AG04449 (cell line): ENCODE measurements at regions not wholly inside any gene's neighbourhood (a gene's known extent, or its start where the extent isn't known, plus 50 kb on each side); places are given as distances from the start of the nearest gene placed in this dataset.

Source experiments
- CTCF ChIA-PET: fragments of 350-600 bp; formaldehyde crosslinking; extraction: SDS; loops from one replicate; lab custom pipeline; 2021; ENCODE audit warnings: antibody characterized with exemption; lab: Yijun Ruan, JAX
- POLR2A ChIA-PET: fragments of 400-600, 350-600 bp; formaldehyde crosslinking; extraction: SDS; loops from one replicate; lab custom pipeline; 2020; ENCODE audit warnings: antibody characterized with exemption, inconsistent platforms; lab: Yijun Ruan, JAX
- DNase-seq: peaks from one replicate; pipeline ENCODE4 v3.0.0-alpha.2; 2010; ENCODE audit warnings: low read depth, low spot score
- H3K4me3 ChIP-seq: 2 replicates; pipeline ENCODE4 v1.5.1; 2011; ENCODE audit warnings: low read depth, mild to moderate bottlenecking, control low read depth, low read length
- TF ChIP-seq, protein P1 (sequence below): IDR thresholded peaks from one replicate; pipeline ENCODE4 v1.5.1; 2011; ENCODE audit warnings: mild to moderate bottlenecking, moderate library complexity, low read length, control low read depth, inconsistent platforms; ENCODE audit not compliant: insufficient read depth; ENCODE audit errors: missing control alignments

DNA sequence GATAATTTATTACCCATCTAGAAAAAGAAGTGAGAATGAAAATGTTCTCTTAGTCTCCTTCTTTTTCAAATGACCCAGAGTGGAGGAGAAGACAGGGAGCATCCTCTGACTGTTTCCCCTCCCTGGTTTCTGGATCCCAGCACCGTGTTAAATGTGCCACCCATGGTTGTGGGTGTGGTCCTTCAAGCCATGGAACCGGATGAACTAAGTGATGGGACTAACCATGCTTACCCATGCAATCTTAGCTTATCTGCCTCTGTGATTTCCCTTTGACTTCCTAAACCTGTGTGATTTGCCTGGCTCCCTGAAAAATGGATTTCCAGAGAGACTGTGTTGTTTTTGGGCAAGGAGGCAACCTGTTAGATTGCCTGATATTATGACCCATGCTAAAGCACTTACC lies 437.1 kb downstream of the MAGEB5 start:
- H3K4me3 ChIP-seq = no peak overlapping the region
- TF ChIP-seq, protein P1, sequence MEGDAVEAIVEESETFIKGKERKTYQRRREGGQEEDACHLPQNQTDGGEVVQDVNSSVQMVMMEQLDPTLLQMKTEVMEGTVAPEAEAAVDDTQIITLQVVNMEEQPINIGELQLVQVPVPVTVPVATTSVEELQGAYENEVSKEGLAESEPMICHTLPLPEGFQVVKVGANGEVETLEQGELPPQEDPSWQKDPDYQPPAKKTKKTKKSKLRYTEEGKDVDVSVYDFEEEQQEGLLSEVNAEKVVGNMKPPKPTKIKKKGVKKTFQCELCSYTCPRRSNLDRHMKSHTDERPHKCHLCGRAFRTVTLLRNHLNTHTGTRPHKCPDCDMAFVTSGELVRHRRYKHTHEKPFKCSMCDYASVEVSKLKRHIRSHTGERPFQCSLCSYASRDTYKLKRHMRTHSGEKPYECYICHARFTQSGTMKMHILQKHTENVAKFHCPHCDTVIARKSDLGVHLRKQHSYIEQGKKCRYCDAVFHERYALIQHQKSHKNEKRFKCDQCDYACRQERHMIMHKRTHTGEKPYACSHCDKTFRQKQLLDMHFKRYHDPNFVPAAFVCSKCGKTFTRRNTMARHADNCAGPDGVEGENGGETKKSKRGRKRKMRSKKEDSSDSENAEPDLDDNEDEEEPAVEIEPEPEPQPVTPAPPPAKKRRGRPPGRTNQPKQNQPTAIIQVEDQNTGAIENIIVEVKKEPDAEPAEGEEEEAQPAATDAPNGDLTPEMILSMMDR = no peak
- POLR2A ChIA-PET = no interaction called here
- DNase-seq = no peak
- CTCF ChIA-PET = no interaction called here

GRCh38 chrX:26651755-26652154 lies 435.8 kb downstream of the MAGEB5 start:
- ChIA-PET POLR2A (no interaction called here), CTCF (interaction anchor here (0.8 kb wide), 1 partner anchor 211 kb away, joined by 3 read pairs; no protein-coding TSS in a partner anchor)
- TF ChIP-seq, protein P1 = no peak
- no peak for DNase-seq
- H3K4me3 ChIP-seq = no peak overlapping the region

DNA sequence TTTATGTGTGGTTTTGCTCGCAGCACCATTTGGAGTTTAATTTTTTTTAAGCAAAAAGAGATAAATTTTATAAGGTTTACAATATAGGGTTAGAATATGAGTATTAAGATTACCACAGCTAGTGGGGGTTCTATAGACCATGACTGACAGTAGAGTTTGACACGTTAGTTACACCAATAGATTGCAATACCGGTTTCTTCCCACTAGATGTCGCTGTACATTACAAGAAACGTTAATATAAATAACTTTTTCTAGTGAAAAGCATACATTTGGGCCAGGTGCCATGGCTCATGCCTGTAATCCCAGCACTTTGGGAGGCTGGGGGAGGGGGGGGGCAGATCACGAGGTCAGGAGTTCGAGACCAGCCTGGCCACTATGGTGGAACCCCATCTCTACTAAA lies 433.6 kb downstream of the MAGEB5 start:
- CTCF ChIA-PET = interaction anchor here (1.4 to 1.5 kb wide), 2 partner anchors 31 to 207 kb away, joined by 3 to 4 read pairs; no protein-coding TSS in a partner anchor
- TF ChIP-seq, protein P1 = no peak
- DNase-seq = no peak
- no peak overlapping the region for H3K4me3 ChIP-seq
- POLR2A ChIA-PET = no interaction called here

DNA sequence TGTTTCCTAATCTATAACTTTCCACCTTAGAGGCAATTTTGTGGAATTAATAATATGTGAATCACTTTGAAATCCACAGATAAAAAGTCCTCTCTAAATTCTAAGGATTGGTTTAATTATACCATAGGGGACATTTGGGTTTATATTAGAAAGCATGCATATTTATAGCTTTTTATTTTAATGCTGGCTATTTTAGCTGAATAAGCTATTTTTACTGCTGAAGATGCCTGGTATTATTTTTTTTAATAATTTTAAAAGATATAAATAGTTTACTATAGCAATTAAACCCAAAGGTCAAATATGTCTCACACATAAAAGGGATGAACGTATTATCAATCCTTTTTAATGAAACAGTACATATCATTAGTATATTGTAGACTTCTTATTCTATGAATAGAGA lies 415.4 kb downstream of the MAGEB5 start:
- H3K4me3 ChIP-seq = no peak overlapping the region
- TF ChIP-seq, protein P1 = no peak
- CTCF ChIA-PET = no interaction called here
- DNase-seq = no peak
- POLR2A ChIA-PET = no interaction called here

DNA sequence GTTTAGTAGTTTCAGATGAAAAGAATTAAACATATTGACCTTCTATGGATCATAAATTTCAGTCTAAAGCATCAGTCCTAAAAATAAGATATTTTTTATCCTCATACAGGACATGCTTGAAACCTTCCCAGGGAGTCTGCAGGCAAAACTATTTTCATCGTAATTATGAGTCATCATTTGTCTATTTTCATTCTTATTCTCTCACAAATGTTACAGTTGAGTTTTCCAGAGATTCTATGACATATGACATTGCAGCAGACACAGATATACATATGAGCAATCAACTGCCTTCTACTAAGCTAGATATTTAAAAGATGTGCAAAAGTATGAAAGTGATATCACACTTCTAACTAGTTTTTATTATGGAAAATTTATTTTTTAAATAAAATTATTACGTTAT lies 398.0 kb downstream of the MAGEB5 start:
- POLR2A ChIA-PET = no interaction called here
- TF ChIP-seq, protein P1 = no peak
- DNase-seq = no peak
- CTCF ChIA-PET = no interaction called here
- no peak overlapping the region for H3K4me3 ChIP-seq

DNA sequence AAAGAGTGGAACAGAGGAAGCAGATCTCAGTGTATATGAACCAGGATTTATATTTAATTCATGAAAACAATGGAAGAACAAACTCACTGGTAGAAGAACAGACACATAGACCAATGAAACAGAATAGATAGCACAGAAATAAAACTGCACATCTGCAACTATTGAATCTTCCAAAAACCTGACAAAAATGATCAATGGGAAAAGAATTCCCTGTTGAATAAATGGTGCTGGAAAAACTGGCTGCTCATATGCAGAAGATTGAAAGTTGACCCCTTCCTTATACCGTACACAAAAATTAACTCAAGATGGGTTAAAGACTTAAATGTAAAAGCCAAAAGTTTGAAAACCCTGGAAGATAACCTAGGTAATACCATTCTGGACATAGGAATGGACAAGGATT lies 391.0 kb downstream of the MAGEB5 start:
- ChIA-PET POLR2A (no interaction called here), CTCF (no interaction called here)
- no peak overlapping the region for H3K4me3 ChIP-seq
- TF ChIP-seq, protein P1 = no peak
- no peak for DNase-seq
